GM21717 (cell line): ENCODE measurements at regions not wholly inside any gene's neighbourhood (a gene's known extent, or its start where the extent isn't known, plus 50 kb on each side); places are given as distances from the start of the nearest gene placed in this dataset.

ENCODE experiments used
- ATAC-seq: cut with Tn5 transposase; IDR thresholded peaks from one replicate; pipeline ENCODE4 v1.9.1; 2021; ENCODE audit warnings: mild to moderate bottlenecking, moderate library complexity; ENCODE audit not compliant: unreplicated experiment

GRCh38 chr12:89257340-89257739 lies 95.0 kb downstream of the DUSP6 start:
- ATAC-seq, result no peak

GRCh38 chr12:89256060-89256459 lies 96.2 kb downstream of the DUSP6 start:
- no peak for ATAC-seq

DNA sequence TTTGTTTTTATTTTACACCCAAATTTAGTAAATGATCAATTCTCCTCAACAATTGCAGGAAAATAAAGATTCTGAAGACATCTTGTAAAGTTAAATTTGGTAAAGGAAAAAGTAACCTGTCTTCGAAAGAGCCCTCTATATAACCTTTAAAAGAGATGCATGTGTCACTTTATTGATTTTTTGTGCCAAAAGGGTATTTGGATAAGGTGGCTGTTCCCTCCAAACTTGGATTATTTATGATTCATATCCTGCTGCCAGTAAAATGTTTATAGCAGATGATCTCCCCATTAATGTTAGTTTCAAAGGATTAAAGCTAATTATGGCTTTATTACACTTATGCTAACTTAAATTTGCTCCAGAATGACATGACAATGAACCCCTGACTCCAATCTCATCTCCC lies 98.8 kb downstream of the DUSP6 start:
- no peak for ATAC-seq

DNA sequence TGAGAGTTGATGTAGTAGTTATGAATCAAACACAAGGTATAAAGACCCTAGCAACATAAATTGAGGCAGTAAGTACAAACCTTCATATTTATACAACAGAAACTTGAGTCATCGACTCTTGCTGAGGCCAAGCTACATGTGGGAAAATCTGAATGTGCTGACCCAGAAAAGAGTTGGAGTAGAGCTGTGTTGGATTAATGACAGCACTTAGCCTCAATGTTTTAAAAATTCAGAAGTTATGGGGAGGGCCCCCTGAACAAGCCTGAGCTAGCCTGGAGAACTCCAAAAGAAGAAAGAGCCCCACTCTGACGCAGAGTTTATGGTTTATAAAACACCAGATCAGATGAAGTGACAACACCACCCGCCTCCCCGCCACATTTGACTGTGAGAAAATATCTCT lies 100.0 kb downstream of the DUSP6 start:
- ATAC-seq, result no peak

DNA sequence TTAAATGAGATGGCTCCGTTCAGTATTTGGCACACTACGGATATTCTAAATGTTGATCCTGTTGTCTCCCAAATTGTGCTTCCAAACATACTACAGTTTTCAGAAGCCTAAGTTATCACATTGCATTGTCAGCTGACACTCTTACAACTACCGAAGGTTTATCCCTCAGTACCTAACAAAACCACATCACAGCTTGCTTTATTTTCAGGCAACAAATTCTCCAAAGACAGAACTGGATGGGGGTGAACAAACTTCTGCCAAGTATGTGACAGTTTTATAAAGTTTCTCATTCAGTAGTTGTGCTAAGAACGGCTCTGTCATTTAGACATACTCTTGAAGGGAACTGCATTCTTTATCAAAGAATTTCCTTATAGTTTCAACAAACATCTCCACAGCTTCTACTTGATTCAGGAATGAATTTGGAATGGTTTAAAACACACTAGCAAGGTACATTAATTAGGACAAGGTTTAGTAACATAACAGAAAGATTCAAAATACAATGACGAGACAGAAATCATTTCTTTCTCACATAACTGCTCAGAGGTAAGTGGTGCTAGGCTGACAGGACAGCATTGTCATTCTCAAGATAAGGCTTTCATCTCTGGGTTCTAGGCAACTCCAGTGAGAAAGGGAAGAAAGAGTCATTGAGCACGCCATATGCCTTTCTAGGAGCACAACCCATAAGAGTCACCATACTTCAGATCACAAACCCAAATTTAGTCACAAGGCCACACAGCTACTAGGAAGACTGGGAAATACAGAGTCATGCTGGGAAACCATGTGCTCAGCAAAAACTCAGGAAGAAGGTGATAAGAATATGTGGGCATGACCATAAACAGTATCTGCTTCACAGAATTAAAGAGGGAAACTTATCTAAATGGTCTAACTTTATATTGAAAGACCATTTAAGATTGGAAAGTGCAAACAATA lies 100.7 kb downstream of the DUSP6 start:
- ATAC-seq, result no peak

- no peak for ATAC-seq
Observed at GRCh38 chr12:89250636-89251035, 101.7 kb downstream of the DUSP6 start.

- ATAC-seq, result no peak
Observed at GRCh38 chr12:89250213-89250612, 102.1 kb downstream of the DUSP6 start.

- ATAC-seq, result no peak
Observed at GRCh38 chr12:89247967-89248366, 104.3 kb downstream of the DUSP6 start.

GRCh38 chr12:89247541-89247942 lies 104.8 kb downstream of the DUSP6 start:
- no peak for ATAC-seq

DNA sequence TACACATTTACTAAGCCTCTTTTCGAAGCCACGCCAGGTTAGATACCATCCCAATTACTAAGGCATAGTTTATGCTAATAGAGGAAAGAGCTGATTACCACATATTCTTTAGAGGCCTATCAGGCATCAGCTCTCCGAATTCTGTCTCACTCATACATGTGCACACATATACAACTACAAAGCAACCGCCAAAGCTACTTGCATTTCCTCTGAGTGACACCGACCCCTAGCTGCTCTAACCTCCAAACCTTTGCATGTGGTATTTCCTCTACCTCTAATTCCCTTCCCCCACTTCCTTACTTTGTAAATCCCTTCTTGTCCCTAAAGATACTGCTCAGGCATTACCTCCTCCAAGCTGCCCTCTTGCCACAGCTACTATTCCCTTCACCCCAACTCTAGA lies 107.2 kb downstream of the DUSP6 start:
- no peak for ATAC-seq

DNA sequence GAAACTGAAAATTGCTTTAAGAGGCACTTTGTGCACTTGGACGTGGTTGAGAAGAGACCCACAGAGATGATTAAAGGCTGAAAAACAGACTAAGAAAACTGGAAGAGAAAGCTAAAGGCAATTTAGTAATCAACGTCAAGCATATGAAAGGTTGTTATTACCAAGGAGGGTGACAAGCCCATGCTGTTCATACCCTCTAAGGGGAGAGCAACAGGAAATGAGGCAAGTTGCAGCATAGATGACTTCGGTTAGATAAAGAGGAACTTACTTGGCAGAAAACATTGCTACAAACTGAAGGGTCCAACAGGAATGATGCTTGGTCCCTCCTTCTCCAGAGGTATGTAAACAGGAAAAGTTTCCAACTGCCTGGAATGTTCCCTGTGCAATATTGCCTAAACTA lies 107.8 kb downstream of the DUSP6 start:
- no peak for ATAC-seq

- ATAC-seq, result no peak
Observed at GRCh38 chr12:89243771-89244170, 108.5 kb downstream of the DUSP6 start.

GRCh38 chr12:89239534-89239933 lies 112.8 kb downstream of the DUSP6 start:
- no peak for ATAC-seq

DNA sequence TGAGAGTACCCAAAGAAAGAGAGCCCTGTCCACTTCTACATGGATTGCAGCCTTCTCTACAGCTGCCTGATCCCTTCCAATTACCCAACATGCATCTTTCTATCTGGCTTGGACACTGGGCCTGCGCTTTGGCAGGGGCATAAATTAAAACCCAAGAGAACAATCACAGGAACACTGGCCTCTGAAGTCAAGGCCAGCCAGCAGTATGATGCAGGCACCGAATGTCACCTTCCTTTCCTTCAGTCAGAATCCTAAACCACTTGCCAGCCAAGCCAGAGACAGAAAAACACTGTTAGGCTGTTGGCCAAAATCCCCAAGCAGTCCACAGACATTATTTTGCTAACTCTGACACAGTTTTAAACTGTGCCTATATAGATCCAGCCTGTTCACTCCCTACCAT lies 113.7 kb downstream of the DUSP6 start:
- ATAC-seq, result no peak

GRCh38 chr12:89237763-89238162 lies 114.5 kb downstream of the DUSP6 start:
- ATAC-seq, result no peak

GRCh38 chr12:89236748-89237383 lies 115.4 kb downstream of the DUSP6 start:
- ATAC-seq, result no peak

GRCh38 chr12:89236237-89236636 lies 116.1 kb downstream of the DUSP6 start:
- ATAC-seq, result no peak

DNA sequence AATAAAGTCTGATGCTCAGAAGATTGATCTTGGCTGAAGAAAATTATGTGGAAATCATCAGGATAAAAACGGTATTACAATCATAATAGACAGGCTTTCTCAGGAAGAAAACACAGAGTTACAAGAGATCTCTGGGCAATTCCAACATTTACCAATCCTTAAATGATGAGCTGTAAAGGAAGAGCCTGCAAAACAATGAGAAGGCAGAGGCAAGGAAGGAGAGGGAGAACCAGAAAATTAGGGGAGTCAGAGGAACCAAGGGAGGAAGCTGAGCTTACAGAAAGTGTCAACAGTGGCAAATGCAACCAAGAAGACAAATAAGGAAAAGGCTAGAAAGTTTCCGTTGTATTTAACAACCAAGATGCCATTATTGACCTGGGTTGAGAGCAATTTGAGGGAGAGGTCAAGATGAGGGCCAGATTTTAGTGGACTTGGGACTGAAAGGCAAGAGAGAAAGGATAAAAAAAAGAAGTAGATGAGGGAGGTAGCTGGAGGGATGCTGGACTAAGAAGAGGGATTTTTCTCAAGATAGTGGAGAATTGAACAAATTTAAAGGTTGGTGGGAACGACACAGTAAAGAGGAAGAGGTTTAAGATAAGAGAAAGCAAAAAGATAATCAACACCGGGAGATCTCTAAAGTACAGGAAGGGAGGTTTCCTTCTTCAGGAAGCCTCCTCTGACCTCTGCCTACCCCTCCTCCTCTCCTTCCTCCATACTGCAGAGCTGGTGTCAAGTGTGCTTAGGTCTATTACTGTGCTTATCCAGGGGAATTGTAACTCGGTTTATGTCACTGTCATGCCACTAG lies 116.9 kb downstream of the DUSP6 start:
- no peak for ATAC-seq

- no peak for ATAC-seq
Observed at GRCh38 chr12:89234324-89235114, 117.8 kb downstream of the DUSP6 start.

- ATAC-seq, result no peak
Observed at GRCh38 chr12:89231686-89232085, 120.6 kb downstream of the DUSP6 start.
